ENCODE measurements at regions not wholly inside any gene's neighbourhood (a gene's known extent, or its start where the extent isn't known, plus 50 kb on each side); places are given as distances from the start of the nearest gene placed in this dataset.
A peak's percentile ranks its signal among the peaks of the same experiment; 100 is the strongest.

DNA sequence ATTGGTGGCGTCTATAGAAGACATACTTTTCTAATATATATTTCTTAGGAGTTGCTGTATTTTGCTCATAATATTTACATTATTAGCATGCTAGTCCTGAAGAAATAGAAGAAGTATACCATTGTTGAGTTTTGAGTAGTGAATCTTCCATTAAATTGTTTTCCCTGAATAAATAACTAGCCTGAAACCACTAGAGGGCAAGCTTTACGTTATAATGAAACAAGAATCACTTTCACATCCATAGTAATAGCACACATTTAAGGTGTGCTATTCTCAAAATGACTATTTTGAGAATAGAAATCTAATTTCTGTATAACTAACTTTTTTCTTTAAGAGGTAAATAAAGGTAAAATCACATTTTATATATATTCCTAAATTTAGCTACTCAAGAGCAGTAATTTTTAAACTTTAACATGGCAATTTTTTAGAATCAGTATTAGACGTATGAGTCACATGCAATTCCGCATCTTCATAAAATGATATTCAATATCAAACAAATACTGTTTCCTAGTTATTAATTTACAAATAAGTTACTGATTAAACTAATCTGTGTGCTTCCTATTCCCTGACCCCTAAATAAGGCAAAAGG lies 213.2 kb upstream of the MANEA start:
- Mint-ChIP-seq H3K27me3 (ENCODE audit: low read depth, poor library complexity) (peaks cover 3% of the 10 kb centered on the region), H3K4me1 (no peaks in the 10 kb centered on the region), H3K4me3 (no peak overlapping the region), H3K27ac (no peak overlapping the region), H3K9me3 (no peaks in the 10 kb centered on the region), H3K36me3 (ENCODE audit: low read depth) (no peaks in the 10 kb centered on the region)
- TF ChIP-seq, protein P1, sequence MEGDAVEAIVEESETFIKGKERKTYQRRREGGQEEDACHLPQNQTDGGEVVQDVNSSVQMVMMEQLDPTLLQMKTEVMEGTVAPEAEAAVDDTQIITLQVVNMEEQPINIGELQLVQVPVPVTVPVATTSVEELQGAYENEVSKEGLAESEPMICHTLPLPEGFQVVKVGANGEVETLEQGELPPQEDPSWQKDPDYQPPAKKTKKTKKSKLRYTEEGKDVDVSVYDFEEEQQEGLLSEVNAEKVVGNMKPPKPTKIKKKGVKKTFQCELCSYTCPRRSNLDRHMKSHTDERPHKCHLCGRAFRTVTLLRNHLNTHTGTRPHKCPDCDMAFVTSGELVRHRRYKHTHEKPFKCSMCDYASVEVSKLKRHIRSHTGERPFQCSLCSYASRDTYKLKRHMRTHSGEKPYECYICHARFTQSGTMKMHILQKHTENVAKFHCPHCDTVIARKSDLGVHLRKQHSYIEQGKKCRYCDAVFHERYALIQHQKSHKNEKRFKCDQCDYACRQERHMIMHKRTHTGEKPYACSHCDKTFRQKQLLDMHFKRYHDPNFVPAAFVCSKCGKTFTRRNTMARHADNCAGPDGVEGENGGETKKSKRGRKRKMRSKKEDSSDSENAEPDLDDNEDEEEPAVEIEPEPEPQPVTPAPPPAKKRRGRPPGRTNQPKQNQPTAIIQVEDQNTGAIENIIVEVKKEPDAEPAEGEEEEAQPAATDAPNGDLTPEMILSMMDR (IDR thresholded peaks at IDR 0.05), result peak; percentile 50
- no peak for DNase-seq

DNA sequence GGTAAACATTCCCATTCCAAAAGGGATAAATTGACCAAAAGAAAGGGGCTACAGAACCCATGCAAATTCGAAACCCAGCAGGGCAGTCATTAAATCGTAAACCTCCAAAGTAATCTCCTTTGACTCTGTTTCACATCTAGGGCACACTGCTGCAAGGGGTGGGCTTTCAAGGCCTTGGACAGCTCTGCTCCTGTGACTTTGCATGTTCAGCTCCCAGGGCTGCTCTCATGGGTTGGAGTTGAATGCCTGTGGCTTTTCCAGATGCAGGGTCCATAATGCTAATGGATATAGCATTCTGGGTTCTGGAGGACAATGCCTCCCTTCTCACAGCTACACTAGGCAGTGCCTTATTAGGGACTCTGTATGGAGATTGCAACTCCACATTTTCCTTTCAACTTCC lies 211.9 kb upstream of the MANEA start:
- no peaks in the 10 kb centered on the region for H3K4me1 Mint-ChIP-seq
- no peak for DNase-seq
- no peaks in the 10 kb centered on the region for H3K9me3 Mint-ChIP-seq
- no peak overlapping the region for H3K27ac Mint-ChIP-seq
- H3K36me3 Mint-ChIP-seq (ENCODE audit: low read depth), result no peaks in the 10 kb centered on the region
- H3K27me3 Mint-ChIP-seq (ENCODE audit: low read depth, poor library complexity), result peaks cover 3% of the 10 kb centered on the region
- TF ChIP-seq, protein P1 (IDR thresholded peaks at IDR 0.05), result no peak
- H3K4me3 Mint-ChIP-seq, result no peak overlapping the region

DNA sequence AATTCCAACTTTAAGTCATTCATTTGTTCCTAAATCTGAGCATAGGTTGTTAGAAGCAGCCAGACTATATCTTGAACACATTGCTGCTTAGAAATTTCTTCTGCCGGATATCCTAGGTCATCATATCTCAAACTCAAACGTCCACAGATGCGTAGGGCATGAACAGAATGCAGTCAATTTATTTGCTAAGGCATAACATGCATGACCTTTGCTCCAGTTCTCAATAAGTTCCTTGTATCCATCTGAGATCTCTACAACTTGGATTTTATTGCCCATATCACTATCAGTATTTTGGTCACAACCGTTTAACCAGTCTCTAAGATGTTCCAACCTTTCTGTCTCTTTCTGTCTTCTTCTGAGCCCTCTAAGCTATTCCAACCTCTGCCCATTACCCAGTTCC lies 210.9 kb upstream of the MANEA start:
- Mint-ChIP-seq H3K4me1 (no peaks in the 10 kb centered on the region), H3K4me3 (no peak overlapping the region), H3K27ac (no peak overlapping the region), H3K9me3 (no peaks in the 10 kb centered on the region), H3K27me3 (ENCODE audit: low read depth, poor library complexity) (peaks cover 3% of the 10 kb centered on the region), H3K36me3 (ENCODE audit: low read depth) (no peaks in the 10 kb centered on the region)
- TF ChIP-seq, protein P1 (IDR thresholded peaks at IDR 0.05), result no peak
- DNase-seq, result no peak

DNA sequence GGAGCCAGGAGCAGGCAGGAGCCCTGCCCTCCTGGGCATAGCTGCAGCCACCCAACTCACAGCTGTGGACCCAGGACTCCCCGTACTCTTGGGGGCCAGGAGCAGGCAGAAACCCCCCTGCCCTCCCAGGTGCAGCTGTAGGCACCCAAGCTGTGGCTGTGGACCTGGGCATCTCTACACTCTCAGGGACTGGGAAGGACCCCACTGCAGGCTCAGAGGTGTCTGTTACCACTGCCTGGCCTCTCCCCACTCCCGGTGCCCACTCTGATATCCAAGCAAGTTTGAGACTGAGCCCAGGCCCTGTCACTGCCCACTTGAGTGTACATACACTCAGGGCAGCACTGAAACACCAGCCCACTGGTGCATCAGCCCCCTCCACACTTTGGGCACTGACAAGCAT lies 193.5 kb upstream of the MANEA start:
- Mint-ChIP-seq H3K27me3 (ENCODE audit: low read depth, poor library complexity) (no peaks in the 10 kb centered on the region), H3K36me3 (ENCODE audit: low read depth) (no peaks in the 10 kb centered on the region), H3K4me1 (peaks cover 6% of the 10 kb centered on the region), H3K27ac (no peak overlapping the region), H3K4me3 (no peak overlapping the region), H3K9me3 (peaks cover 13% of the 10 kb centered on the region)
- TF ChIP-seq, protein P1 (IDR thresholded peaks at IDR 0.05), result no peak
- DNase-seq, result no peak

DNA sequence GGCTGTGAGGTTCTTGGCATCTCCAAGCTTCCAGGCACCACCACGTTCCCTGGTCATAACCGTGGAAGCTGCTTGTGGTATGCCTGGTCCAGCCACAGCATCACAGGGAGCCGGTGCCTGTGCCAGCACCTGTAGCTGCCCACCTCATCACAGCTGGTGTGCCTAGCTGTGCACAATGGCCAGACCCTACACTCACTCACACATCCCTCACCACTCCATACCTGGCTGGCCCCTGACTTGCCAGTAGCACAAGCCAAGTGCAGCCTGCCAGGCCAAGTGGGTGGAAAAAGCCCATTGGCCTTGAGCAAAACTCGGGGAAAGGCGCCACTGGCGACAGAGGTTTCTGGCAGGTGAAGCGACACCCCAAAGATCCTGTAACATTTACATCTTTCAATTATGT lies 192.3 kb upstream of the MANEA start:
- H3K4me3 Mint-ChIP-seq, result no peak overlapping the region
- H3K36me3 Mint-ChIP-seq (ENCODE audit: low read depth), result no peaks in the 10 kb centered on the region
- peaks cover 6% of the 10 kb centered on the region for H3K4me1 Mint-ChIP-seq
- no peaks in the 10 kb centered on the region for H3K27me3 Mint-ChIP-seq (ENCODE audit: low read depth, poor library complexity)
- no peak for DNase-seq
- TF ChIP-seq, protein P1 (IDR thresholded peaks at IDR 0.05), result no peak
- H3K27ac Mint-ChIP-seq, result no peak overlapping the region
- peaks cover 2% of the 10 kb centered on the region for H3K9me3 Mint-ChIP-seq

DNA sequence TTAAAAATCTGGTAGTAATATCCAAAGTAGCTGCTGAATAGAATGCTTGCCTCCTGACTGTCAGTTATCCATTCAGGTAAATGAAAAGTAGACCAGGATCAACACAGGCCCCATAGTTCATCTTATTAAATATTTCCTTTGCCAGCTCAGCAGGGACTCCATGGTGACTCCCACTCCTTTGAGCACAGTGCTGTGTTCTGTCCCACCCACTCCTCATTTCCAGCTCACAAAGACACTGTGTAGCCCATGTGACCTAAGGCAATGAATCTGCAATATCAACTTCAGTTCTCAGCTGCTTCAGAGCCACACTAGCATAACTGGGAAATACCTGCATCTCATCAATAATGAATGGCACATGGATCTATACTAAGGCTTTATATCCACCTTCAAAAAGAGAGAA lies 189.5 kb upstream of the MANEA start:
- H3K36me3 Mint-ChIP-seq (ENCODE audit: low read depth), result no peaks in the 10 kb centered on the region
- TF ChIP-seq, protein P1 (IDR thresholded peaks at IDR 0.05), result no peak
- H3K4me3 Mint-ChIP-seq, result no peak overlapping the region
- H3K9me3 Mint-ChIP-seq, result no peaks in the 10 kb centered on the region
- peaks cover 6% of the 10 kb centered on the region for H3K4me1 Mint-ChIP-seq
- H3K27ac Mint-ChIP-seq, result no peak overlapping the region
- H3K27me3 Mint-ChIP-seq (ENCODE audit: low read depth, poor library complexity), result no peaks in the 10 kb centered on the region
- no peak for DNase-seq
